Mesenchymal stem cell (in vitro differentiated cells and primary cell): ENCODE measurements at regions not wholly inside any gene's neighbourhood (a gene's known extent, or its start where the extent isn't known, plus 50 kb on each side); places are given as distances from the start of the nearest gene placed in this dataset. TPM values are rescaled to one million over a fixed set of nuclear protein-coding genes. Genes with fewer than 3 reads are reported as not detected.

Experiments
- DNase-seq: peaks from one replicate; pipeline ENCODE4 v3.0.0-alpha.2; 2013
- H2AFZ ChIP-seq: one replicate; pipeline ENCODE4 v1.6.1; 2013; ENCODE audit warnings: low read depth, mild to moderate bottlenecking, control low read depth, inconsistent platforms, low read length, moderate library complexity
- H2AK5ac ChIP-seq: 2 replicates; pipeline ENCODE4 v1.6.1; 2013; ENCODE audit warnings: low read length, moderate library complexity, mild to moderate bottlenecking, inconsistent platforms; ENCODE audit not compliant: severe bottlenecking
- H2BK120ac ChIP-seq: one replicate; pipeline ENCODE4 v1.6.1; 2013; ENCODE audit warnings: low read depth, mild to moderate bottlenecking, inconsistent platforms, low read length, moderate library complexity
- H2BK12ac ChIP-seq, 2 experiments: one replicate each; pipeline ENCODE4 v1.6.1; 2013; ENCODE audit warnings: inconsistent platforms in 2 of 2, low read length in 2 of 2, mild to moderate bottlenecking in 2 of 2, moderate library complexity in 2 of 2, control low read depth in 1 of 2
- H2BK15ac ChIP-seq: one replicate; pipeline ENCODE4 v1.6.1; 2013; ENCODE audit warnings: mild to moderate bottlenecking, low read depth, inconsistent platforms; ENCODE audit not compliant: poor library complexity, severe bottlenecking
- H2BK5ac ChIP-seq: 2 replicates; pipeline ENCODE4 v1.6.1; 2013; ENCODE audit warnings: low read depth, mild to moderate bottlenecking, low read length, control low read depth, inconsistent platforms; ENCODE audit not compliant: poor library complexity, severe bottlenecking
- H3K14ac ChIP-seq, 2 experiments: one replicate each; pipeline ENCODE4 v1.6.1; 2013; ENCODE audit warnings: inconsistent platforms in 2 of 2, low read length in 2 of 2, control low read depth in 1 of 2, mild to moderate bottlenecking in 1 of 2, moderate library complexity in 1 of 2
- H3K18ac ChIP-seq, 2 experiments: one replicate each; pipeline ENCODE4 v1.6.1; 2013; ENCODE audit warnings: inconsistent platforms in 2 of 2, low read length in 2 of 2, control low read depth in 1 of 2, low read depth in 1 of 2, mild to moderate bottlenecking in 1 of 2
- H3K23ac ChIP-seq, 2 experiments: one replicate each; pipeline ENCODE4 v1.6.1; 2013; ENCODE audit warnings: inconsistent platforms in 2 of 2, low read length in 2 of 2, mild to moderate bottlenecking in 2 of 2, moderate library complexity in 2 of 2, control low read depth in 1 of 2
- H3K27ac ChIP-seq: 2 replicates; pipeline ENCODE4 v1.5.1; 2013; ENCODE audit warnings: mild to moderate bottlenecking, moderate library complexity, low read length, control low read depth, inconsistent platforms; ENCODE audit not compliant: poor library complexity, severe bottlenecking
- H3K27me3 ChIP-seq, 2 experiments: 2 replicates each; pipeline versions ENCODE4 v1.6.1 to v1.7.0; 2013; ENCODE audit warnings: low read length in 2 of 2, mild to moderate bottlenecking in 2 of 2, moderate library complexity in 2 of 2, control low read depth in 1 of 2, inconsistent platforms in 1 of 2; ENCODE audit not compliant: control insufficient read depth in 1 of 2, insufficient read depth in 1 of 2
- H3K36me3 ChIP-seq, 2 experiments: 2 replicates each; pipeline versions ENCODE4 v1.6.1 to v1.7.0; 2013; ENCODE audit warnings: low read length in 2 of 2, control low read depth in 1 of 2, inconsistent platforms in 1 of 2, low read depth in 1 of 2, mild to moderate bottlenecking in 1 of 2; ENCODE audit not compliant: insufficient read depth in 2 of 2, control insufficient read depth in 1 of 2
- H3K4ac ChIP-seq, 2 experiments: one replicate each; pipeline ENCODE4 v1.6.1; 2013; ENCODE audit warnings: inconsistent platforms in 2 of 2, low read length in 2 of 2, mild to moderate bottlenecking in 2 of 2, moderate library complexity in 2 of 2, control low read depth in 1 of 2, low read depth in 1 of 2
- H3K4me1 ChIP-seq: 2 replicates; pipeline ENCODE4 v1.6.1; 2013; ENCODE audit warnings: low read depth, low read length, control low read depth; ENCODE audit not compliant: control insufficient read depth, insufficient read depth
- H3K4me2 ChIP-seq: 2 replicates; pipeline ENCODE4 v1.6.1; 2013; ENCODE audit warnings: low read length, mild to moderate bottlenecking, inconsistent platforms; ENCODE audit not compliant: poor library complexity, severe bottlenecking
- H3K4me3 ChIP-seq, 2 experiments: 2 replicates each; pipeline versions ENCODE4 v1.5.1 to v1.7.0; 2013; ENCODE audit warnings: low read length in 2 of 2, mild to moderate bottlenecking in 2 of 2, control low read depth in 1 of 2, low read depth in 1 of 2; ENCODE audit not compliant: insufficient read depth in 1 of 2
- H3K79me1 ChIP-seq: replicated peaks from 2 replicates; pipeline ENCODE4 v1.6.1; 2013; ENCODE audit warnings: mild to moderate bottlenecking, control low read depth, low read length, inconsistent platforms; ENCODE audit not compliant: poor library complexity, severe bottlenecking
- H3K9ac ChIP-seq: 2 replicates; pipeline ENCODE4 v1.7.0; 2013; ENCODE audit warnings: mild to moderate bottlenecking, low read length, moderate library complexity
- H3K9me3 ChIP-seq: 2 replicates; pipeline ENCODE4 v1.7.0; 2013; ENCODE audit warnings: mild to moderate bottlenecking, low read length; ENCODE audit not compliant: control insufficient read depth
- H4K8ac ChIP-seq: one replicate; pipeline ENCODE4 v1.6.1; 2013; ENCODE audit warnings: inconsistent platforms, mild to moderate bottlenecking, low read length, moderate library complexity
- H4K91ac ChIP-seq: one replicate; pipeline ENCODE4 v1.6.1; 2013; ENCODE audit warnings: mild to moderate bottlenecking, low read length, inconsistent platforms
- WGBS: methylation state at CpG from one replicate; pipeline ENCODE4 v1.1.7; 2013; ENCODE audit warnings: mixed read lengths; 5-methylcytosine and 5-hydroxymethylcytosine counted together
- small RNA-seq: library from polyadenylated mRNA; stranded (forward); fragments of <200 nt; extraction: miRNeasy Mini kit (QIAGEN cat#:217004); gene quantifications from one replicate; pipeline ENCODE3, GENCODE V24; 2013; ENCODE audit warnings: low read depth

DNA sequence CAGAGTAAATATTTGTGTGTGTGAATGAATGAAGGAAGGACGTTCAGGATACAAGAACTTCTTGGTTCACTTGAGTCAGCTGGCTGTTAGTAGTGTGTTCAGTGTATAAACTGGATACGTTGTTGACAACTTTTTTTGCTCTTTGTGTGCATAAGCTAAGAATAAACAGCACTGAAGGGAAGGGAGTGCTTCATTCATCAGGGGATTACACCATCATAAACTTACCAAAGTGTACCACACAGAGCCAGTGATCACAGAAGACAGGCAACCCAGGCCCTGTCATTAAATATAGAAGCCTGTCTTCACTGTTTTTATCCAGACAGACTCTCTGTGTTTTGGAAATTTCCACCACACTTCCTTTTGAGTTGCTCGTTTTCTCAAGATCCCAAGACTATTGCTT is 55.5 kb upstream of the MEF2C start:
- no peak overlapping the region for H4K8ac ChIP-seq
- H3K23ac ChIP-seq, result no peak overlapping the region
- H2AK5ac ChIP-seq, result no peak overlapping the region
- H2BK5ac ChIP-seq, result no peak overlapping the region
- no peak overlapping the region for H3K14ac ChIP-seq
- no peak overlapping the region for H2BK12ac ChIP-seq
- DNase-seq, result peak; percentile 60
- no peak overlapping the region for H3K9ac ChIP-seq
- H3K27me3 ChIP-seq, result no peaks in the 10 kb centered on the region
- H3K79me1 ChIP-seq, result no peaks in the 10 kb centered on the region
- H2AFZ ChIP-seq, result no peak overlapping the region
- H3K4me1 ChIP-seq, result no peaks in the 10 kb centered on the region
- H4K91ac ChIP-seq, result no peak overlapping the region
- no peak overlapping the region for H3K27ac ChIP-seq
- H3K4ac ChIP-seq, result no peak overlapping the region
- no peak overlapping the region for H2BK120ac ChIP-seq
- WGBS, result 2% methylated on average over 3 of the region's 3 CpGs
- no peak overlapping the region for H2BK15ac ChIP-seq
- no peak overlapping the region for H3K4me2 ChIP-seq
- peak overlapping the region in 1 of 2 experiments; percentile 66 for H3K18ac ChIP-seq
- no peak overlapping the region for H3K4me3 ChIP-seq
- H3K36me3 ChIP-seq, result no peaks in the 10 kb centered on the region
- H3K9me3 ChIP-seq, result no peaks in the 10 kb centered on the region

DNA sequence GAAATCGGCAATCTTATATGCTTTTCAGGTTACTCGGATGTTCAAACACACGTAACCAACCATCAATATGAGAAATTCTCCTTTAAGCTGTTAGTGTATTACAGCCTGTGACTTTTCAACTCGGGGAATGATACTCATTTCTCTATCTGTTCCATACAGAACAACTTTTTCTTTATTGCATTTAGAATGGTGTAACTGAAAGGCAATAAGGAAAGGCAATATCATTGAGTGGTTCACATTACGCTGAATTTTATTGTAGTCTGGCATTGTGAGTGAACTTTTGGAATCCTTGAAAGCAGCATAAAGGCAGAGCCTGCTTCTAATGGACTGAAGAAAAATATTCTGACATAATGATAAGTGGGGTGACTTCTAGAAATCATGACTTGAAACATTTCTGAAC is 54.4 kb upstream of the MEF2C start:
- Histone ChIP-seq H2BK12ac (no peak overlapping the region), H2BK15ac (no peak overlapping the region), H3K79me1 (no peaks in the 10 kb centered on the region), H3K27me3 (no peaks in the 10 kb centered on the region), H3K36me3 (no peaks in the 10 kb centered on the region), H2BK120ac (no peak overlapping the region), H4K91ac (no peak overlapping the region), H3K18ac (no peak overlapping the region), H3K4me3 (no peak overlapping the region), H4K8ac (no peak overlapping the region), H3K23ac (no peak overlapping the region), H3K9ac (no peak overlapping the region), H2BK5ac (no peak overlapping the region), H3K9me3 (no peaks in the 10 kb centered on the region), H3K4ac (no peak overlapping the region), H3K27ac (no peak overlapping the region), H3K4me1 (no peaks in the 10 kb centered on the region), H2AK5ac (no peak overlapping the region), H3K4me2 (no peak overlapping the region), H2AFZ (no peak overlapping the region), H3K14ac (no peak overlapping the region)
- WGBS, result 91% methylated on average over 4 of the region's 5 CpGs
- DNase-seq, result no peak

DNA sequence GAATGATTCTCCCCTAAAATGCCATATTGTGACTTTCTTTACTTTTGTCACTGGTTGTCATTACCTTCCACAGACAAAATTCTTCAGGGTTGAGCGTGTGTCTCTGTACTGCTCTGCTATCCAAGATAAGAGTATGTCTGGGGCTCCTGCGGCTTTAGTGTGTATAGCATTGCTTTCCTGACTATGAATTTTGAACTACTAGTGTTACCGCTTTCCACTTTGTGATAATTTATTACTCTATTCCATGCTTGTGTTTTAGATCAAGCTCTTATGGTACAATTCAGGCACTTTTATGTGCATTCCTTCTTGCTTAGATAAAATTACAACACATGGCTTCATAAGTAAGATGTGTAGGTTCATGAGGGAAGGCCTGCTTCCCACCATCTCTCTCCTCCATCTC is 51.5 kb upstream of the MEF2C start:
- H3K9me3 ChIP-seq, result no peaks in the 10 kb centered on the region
- H2BK5ac ChIP-seq, result no peak overlapping the region
- no peak overlapping the region for H3K18ac ChIP-seq
- no peak overlapping the region for H3K4me3 ChIP-seq
- H3K23ac ChIP-seq, result no peak overlapping the region
- H2BK12ac ChIP-seq, result no peak overlapping the region
- H3K14ac ChIP-seq, result no peak overlapping the region
- H4K8ac ChIP-seq, result no peak overlapping the region
- no peak overlapping the region for H4K91ac ChIP-seq
- no peak overlapping the region for H2AK5ac ChIP-seq
- no peak overlapping the region for H3K27ac ChIP-seq
- no peak overlapping the region for H2AFZ ChIP-seq
- no peak overlapping the region for H2BK120ac ChIP-seq
- H3K27me3 ChIP-seq, result no peaks in the 10 kb centered on the region
- no peaks in the 10 kb centered on the region for H3K4me1 ChIP-seq
- no peaks in the 10 kb centered on the region for H3K36me3 ChIP-seq
- 79% methylated on average over 1 of the region's 3 CpGs for WGBS
- H3K9ac ChIP-seq, result no peak overlapping the region
- peak; percentile 7 for DNase-seq
- no peaks in the 10 kb centered on the region for H3K79me1 ChIP-seq
- no peak overlapping the region for H3K4ac ChIP-seq
- H2BK15ac ChIP-seq, result no peak overlapping the region
- no peak overlapping the region for H3K4me2 ChIP-seq

Small RNA genes in the stretch of these regions (small RNA-seq; reads per million reads assigned to genes)
- not detected for gene MIR3660
